NB4 (cell line): ENCODE measurements at regions not wholly inside any gene's neighbourhood (a gene's known extent, or its start where the extent isn't known, plus 50 kb on each side); places are given as distances from the start of the nearest gene placed in this dataset.

Experiments
- DNase-seq: peaks from one replicate; pipeline ENCODE4 v3.0.0; 2010; ENCODE audit warnings: low read depth
- H3K4me3 ChIP-seq: one replicate; pipeline ENCODE4 v1.5.1; 2011; ENCODE audit warnings: mild to moderate bottlenecking, low read depth, low read length, moderate library complexity
- CTCF ChIP-seq: IDR thresholded peaks from one replicate; pipeline ENCODE4 v1.5.1; 2012; ENCODE audit warnings: low read depth, low read length
- MAX ChIP-seq: IDR thresholded peaks from 2 replicates; pipeline ENCODE4 v1.6.1; 2011; ENCODE audit warnings: low read depth, low read length
- MYC ChIP-seq: IDR thresholded peaks from 2 replicates; pipeline ENCODE4 v1.6.1; 2011; ENCODE audit warnings: low read depth, low read length
- POLR2A ChIP-seq: IDR thresholded peaks from 2 replicates; pipeline ENCODE4 v1.6.1; 2011; ENCODE audit warnings: mild to moderate bottlenecking; ENCODE audit not compliant: insufficient read length; ENCODE audit errors: extremely low read depth

DNA sequence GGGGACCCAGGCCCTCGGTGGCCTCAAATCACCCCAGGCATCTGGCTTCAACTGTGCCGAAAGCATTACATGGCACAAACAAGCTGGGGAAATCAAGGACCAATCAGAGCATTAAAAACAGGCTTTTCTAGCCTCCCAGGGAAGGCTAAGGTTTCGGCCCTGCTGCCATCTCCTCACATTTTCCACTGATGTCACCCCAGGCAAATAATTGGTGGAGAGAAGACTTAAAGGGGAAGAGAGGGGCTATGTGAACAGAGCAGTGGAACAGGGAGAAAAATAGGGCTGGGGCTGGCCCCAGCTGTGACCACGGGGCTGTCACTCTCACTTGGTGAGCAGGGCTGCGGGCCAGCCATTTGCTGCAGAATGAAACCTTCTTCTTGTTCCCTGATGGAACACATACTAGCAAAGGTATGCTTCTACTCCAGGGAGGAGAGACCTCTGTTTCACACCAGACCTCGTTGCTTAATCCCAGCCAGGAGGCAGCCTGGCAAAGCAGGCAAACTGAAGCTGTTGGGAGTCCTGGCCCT, 581.3 kb downstream of the SOX6 start:
- TF ChIP-seq CTCF (no peak), MAX (no peak), POLR2A (no peak), MYC (no peak)
- no peak for DNase-seq
- H3K4me3 ChIP-seq: no peak overlapping the region

GRCh38 chr11:15775797-15776196, 580.5 kb downstream of the SOX6 start:
- no peak overlapping the region for H3K4me3 ChIP-seq
- DNase-seq: no peak
- TF ChIP-seq POLR2A: no peak
- no peak for TF ChIP-seq MYC
- TF ChIP-seq MAX: no peak
- no peak for TF ChIP-seq CTCF

- no peak for TF ChIP-seq POLR2A
- no peak for TF ChIP-seq CTCF
- no peak for TF ChIP-seq MYC
- TF ChIP-seq MAX: no peak
- no peak for DNase-seq
- no peak overlapping the region for H3K4me3 ChIP-seq
Measured at GRCh38 chr11:15776366-15776765, 580.0 kb downstream of the SOX6 start.

DNA sequence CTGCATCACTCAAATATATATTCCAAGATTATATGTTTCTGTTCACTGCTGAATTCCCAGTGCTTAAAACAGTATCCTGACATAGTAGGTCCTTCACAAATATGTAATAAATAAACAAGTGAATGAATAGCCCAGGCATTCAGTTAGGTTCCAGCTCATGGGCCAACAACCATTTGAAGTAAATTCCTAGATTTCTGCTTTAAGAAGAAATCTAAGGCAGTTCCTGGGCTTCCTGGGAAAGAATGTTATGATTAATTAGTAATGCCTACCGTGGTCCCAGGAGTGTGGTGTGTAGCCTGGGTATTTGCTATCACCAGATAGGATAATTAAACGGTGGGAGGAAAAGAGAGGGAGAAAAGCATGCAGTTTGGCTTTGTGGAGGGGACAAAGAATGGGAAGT, 576.8 kb downstream of the SOX6 start:
- H3K4me3 ChIP-seq: no peak overlapping the region
- DNase-seq: no peak
- TF ChIP-seq POLR2A (no peak), MYC (no peak), CTCF (no peak), MAX (no peak)

GRCh38 chr11:15780382-15780781, 576.0 kb downstream of the SOX6 start:
- no peak overlapping the region for H3K4me3 ChIP-seq
- no peak for TF ChIP-seq MAX
- no peak for TF ChIP-seq CTCF
- TF ChIP-seq MYC: no peak
- no peak for TF ChIP-seq POLR2A
- DNase-seq: no peak

DNA sequence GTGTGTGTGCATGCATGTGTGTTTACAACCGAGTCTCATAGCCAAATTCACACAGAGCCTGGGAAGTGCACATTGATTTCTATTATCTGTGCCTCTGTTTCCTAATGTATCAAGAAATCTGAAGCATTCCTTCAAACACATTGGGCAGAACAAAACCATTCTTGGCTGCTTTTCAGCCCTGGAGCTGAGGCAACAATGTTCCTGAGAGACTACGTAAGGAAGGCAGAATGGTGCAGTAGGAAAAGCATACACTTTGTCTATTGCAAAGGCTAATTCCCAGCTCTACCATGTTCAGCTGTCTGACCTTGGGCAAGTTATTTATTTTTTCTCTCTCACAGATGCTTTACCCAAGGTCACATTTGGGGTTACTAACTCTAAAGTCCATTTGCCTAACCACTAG, 575.5 kb downstream of the SOX6 start:
- no peak for DNase-seq
- TF ChIP-seq CTCF: no peak
- no peak for TF ChIP-seq POLR2A
- TF ChIP-seq MAX: no peak
- TF ChIP-seq MYC: no peak

More for the DNA sequence above, 575.5 kb downstream of the SOX6 start:
- no peak overlapping the region for H3K4me3 ChIP-seq
